NAMALWA (cell line): ENCODE measurements at regions not wholly inside any gene's neighbourhood (a gene's known extent, or its start where the extent isn't known, plus 50 kb on each side); places are given as distances from the start of the nearest gene placed in this dataset.
"Not testable (repeated sequence)": the region's sequence is repeated elsewhere in the genome, so short reads cannot be mapped to it uniquely, and the experiment has no call there.

ENCODE experiments used
- DNase-seq: peaks from one replicate; pipeline ENCODE4 v3.0.0-alpha.2; 2015; ENCODE audit warnings: low spot score

DNA sequence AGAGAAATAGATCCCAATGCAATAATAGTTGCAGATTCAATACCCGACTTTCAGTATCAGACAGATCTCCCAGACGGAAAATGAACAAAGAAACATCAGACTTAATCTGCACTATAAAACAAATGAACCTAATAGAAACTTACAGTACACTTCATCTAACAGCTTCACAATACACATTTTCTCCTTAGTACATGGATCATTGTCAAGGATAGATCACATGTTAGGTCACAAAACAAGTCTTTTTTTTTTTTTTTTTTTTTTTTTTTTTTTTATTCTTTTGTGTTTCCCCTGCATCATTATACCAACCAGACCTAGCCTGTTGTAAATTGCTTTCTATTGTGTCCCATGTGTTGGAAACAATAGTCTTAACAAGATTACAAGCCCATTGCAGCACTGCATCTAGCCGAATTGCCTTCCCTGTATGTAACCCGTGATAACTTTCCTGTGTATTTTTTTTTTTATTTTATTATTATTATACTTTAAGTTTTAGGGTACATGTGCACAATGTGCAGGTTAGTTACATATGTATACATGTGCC is 134.0 kb upstream of the MAD2L1 start:
- not testable (repeated sequence) for DNase-seq

DNA sequence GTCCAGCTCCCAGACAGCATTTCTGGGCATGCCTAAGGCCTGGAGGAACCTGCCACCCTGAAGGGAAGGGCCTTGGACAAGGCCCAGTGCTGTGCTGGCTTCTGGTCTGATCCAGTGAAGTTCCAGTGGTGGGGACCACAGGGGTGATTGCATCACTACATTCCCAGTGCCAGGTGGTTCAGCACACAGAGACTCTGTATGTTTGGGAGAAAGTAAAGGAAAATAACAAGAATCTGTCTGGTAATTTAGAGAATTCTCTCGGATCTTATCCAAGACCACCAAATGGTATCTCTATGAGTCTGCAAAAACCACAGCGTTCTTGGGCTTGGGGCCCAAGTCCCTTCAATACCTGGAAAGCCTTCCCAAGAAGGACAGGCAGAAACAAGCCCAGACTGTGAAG is 131.8 kb upstream of the MAD2L1 start:
- DNase-seq, result no peak

- DNase-seq, result no peak
Measured at GRCh38 chr4:120177603-120178002, 111.0 kb upstream of the MAD2L1 start.

- no peak for DNase-seq
Measured at GRCh38 chr4:120175272-120175671, 108.6 kb upstream of the MAD2L1 start.

GRCh38 chr4:120163895-120164294 is 97.2 kb upstream of the MAD2L1 start:
- DNase-seq, result no peak

DNA sequence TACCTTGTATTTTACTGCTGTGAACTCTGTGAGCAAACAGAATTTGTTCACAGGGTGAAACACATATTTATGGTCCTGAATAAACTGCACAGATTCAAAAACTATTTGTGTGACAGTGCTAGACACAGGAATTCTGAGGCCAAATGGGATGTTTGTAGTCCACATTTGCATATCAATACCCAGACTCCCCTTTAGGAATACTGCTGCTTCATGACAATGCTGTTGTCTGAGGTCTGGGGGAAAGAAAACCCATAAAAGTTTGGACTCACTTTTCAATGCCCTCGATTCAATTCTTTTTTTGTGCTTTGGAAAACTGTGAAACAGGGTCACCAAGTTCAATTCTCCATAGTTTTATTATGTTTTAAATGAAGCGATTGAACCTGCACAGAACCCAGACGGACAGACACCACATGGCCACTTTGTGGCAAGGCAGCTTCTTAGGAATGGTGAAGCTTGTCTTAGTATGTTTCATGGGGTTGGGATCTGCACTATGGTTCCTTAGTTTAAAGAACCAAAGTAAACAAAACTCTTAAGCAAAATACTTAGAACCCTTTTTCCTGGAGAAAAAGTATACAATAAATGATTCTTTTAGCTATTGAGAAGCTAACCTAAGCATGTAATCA is 92.3 kb upstream of the MAD2L1 start:
- DNase-seq, result no peak

DNA sequence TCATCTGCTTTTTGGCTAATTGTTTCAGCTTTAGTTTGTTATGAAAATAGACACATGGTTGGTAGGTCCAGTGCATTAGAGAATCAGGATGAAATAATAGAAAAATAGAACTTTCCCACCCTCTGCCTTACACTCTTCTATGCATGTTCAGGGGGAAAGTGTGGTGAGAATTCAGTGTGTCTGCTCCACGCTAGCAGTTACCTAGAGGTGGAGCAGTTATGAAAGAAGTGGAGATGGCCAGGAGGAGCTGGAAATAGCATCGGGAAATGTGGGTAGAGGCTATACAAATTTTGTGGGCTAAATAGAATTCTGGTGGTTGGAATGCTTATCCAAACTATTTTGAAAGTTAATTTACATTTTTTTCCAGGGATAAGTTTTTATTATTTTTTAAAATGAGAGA is 91.4 kb upstream of the MAD2L1 start:
- no peak for DNase-seq

DNA sequence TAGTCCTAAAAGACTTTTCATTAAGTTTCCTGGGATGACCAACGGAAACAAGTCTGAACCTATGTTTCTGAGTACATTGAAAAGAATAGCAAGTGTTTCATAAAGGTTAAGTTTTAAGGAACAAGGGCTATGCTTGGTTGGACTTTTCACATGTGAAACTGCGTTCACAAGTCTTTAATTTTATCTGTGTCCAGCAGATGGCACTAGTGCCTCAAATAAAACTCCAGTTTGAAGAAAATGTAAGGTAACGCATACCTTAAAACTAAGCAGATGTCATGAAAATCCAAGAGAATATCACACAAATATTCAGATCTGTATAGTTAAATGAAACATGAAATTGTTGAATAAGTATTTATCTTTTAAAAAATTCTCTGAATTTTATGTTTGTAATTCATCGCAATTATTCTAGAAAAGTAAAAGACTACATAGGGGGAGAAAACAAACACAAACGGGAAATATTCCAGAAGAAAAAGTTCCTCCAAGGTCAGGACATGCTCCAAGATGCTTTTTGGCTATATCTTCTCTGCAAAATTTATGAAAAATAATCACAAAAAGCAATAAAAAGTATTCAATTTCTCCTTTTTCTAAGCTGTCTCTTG is 89.6 kb upstream of the MAD2L1 start:
- DNase-seq, result peak; percentile 80

- no peak for DNase-seq
Measured at GRCh38 chr4:120155287-120155686, 88.6 kb upstream of the MAD2L1 start.

- DNase-seq, result no peak
Measured at GRCh38 chr4:120144634-120145033, 78.0 kb upstream of the MAD2L1 start.

GRCh38 chr4:120144041-120144440 is 77.4 kb upstream of the MAD2L1 start:
- no peak for DNase-seq

- DNase-seq, result no peak
Measured at GRCh38 chr4:120139392-120139791, 72.7 kb upstream of the MAD2L1 start.

GRCh38 chr4:120132935-120133334 is 66.3 kb upstream of the MAD2L1 start:
- DNase-seq, result peak; percentile 7

GRCh38 chr4:120130786-120131185 is 64.1 kb upstream of the MAD2L1 start:
- DNase-seq, result peak; percentile 22
